ENCODE measurements at regions not wholly inside any gene's neighbourhood (a gene's known extent, or its start where the extent isn't known, plus 50 kb on each side); places are given as distances from the start of the nearest gene placed in this dataset.

- TF ChIP-seq EP300 (IDR thresholded peaks at IDR 0.05) (no peak), POLR2A (IDR thresholded peaks at IDR 0.05) (no peak)
These were observed 1841.3 kb upstream of the CELF4 start for GRCh38 chr18:39406941-39407340.

All from ovary (tissue), 1 donor.